NCI-H2029 treated with DMSO at 0.1 percent for 48 hours (cell line): ENCODE measurements at regions not wholly inside any gene's neighbourhood (a gene's known extent, or its start where the extent isn't known, plus 50 kb on each side); places are given as distances from the start of the nearest gene placed in this dataset.

ENCODE experiments used
- DNase-seq: peaks from one replicate; lab custom pipeline; 2025; lab: John Stamatoyannopoulos, UW

DNA sequence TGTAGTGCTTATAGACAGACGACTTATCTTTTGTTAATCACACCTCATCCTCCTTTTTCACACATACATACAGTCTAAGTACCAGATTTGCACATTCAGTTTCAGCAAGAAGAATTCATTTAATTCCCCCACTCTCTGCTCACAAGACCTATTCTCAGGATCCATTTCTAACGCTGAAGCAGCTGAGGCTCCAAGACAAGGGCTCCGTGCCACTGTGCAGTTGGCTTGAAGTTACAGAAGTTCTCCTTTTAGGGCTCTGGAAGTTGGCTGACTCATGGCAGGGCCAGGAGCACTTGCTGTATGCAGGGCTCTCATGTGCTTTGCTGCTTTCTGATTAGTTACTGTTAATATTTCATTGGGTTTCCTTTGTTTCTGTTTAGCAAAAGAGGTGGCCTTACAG is 1566.9 kb upstream of the TMEM132C start:
- DNase-seq, result no peak

DNA sequence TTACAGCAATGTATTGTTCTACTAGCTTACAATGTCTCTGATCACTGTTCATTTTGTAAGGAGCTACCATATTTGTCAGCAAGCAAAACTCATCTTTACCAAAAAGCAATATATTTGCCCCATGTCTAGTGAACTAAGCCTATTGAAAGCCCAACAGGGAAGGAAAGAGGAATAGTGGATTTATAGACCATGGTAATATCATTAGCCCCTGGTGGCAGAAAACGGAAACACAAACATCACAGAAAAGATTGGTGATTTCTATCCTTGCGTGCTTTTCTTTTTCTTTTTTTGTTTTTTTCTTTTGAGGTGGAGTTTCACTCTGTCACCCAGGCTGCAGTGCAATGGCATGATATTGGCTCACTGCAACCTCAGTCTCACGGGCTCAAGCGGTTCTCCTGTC is 1562.4 kb upstream of the TMEM132C start:
- DNase-seq, result no peak

DNA sequence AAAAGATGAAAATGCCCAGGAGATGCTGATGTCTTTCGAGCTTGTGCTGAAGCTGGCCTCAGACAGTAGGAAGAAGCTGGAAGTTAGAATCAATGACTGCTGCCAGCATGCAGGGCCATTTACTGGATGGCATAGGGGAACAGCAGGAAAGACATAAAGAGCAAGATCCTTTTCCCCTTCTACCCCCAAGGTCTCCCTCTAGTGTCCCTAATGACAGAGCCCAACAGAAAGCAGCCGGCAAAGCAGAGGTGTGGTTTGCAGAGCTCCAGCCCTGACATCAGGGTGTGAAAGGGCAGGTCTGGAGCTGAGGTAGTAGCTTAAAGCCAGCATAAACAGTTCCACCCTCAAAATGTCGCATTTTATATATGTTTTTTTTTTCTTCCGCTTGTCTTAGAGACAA is 1560.7 kb upstream of the TMEM132C start:
- no peak for DNase-seq

DNA sequence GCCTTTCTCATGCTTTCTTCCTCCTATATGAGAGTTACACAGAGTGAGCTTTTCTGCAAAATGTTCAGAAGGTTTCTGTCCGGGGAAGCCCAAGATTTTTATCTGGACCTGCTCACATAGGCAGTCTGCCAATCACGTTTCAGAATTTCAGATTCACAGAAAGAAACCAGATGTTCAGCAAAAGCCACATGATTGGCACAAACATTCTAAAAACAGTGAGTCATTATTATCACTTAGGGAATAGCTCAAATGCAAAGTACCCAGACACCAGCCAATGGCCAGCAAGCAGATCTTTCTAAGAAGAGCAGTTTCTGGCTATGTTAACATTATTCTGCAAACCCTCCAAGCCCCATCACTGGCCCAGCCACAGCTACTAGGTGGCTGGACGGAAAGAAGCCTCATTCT is 1558.5 kb upstream of the TMEM132C start:
- no peak for DNase-seq

DNA sequence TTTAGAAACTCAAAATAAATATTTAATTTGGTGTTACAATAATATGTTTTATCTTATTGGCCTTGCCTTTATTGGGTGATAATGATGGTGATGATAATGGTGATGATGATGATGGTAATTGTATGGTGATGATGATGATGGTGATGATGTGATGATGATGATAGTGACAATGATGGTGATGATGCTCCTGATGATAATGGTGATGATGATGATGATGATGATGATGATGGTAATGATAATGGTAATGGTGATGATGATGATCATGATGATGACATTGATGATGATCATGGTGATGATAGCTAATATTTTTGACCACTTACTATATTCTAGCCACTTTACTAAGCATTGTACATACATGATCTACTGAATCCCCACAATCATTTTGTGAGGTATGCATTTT is 1548.6 kb upstream of the TMEM132C start:
- no peak for DNase-seq

DNA sequence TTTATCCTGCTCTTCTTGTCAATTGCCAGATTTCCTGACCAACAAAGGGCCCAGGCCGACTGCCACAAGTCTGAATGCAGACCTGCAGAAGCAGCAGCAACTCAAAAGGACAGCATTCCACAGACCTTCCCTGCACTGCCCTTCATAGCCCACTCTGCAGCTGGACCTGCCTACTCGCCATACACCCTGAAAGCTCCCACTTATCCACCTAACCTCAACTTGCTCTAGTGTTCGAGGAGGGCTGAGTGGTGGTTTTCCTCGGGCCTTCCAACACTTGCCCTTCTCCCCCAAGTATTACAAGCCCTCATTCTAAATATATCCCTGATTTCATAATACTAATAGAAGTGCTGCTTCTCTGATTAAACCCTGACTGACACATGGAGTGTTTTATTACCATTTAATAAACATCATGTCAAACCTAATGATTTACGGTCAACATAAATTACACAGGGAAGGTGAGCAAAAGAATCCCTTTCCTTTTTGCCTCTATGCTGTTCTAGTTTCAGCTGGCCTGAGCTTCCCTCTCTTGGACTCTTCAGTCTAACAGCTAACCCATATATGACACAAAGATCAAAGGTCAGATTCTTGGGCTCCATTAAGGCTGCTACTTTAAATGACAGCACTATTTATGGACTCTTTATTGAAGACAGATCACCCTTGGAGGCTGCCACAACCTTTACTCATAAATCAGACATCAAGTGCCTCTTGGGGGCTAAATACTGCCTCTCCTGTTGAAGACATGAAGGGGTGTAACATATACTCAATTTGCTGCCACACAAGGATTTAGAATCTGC is 1546.9 kb upstream of the TMEM132C start:
- DNase-seq, result no peak

DNA sequence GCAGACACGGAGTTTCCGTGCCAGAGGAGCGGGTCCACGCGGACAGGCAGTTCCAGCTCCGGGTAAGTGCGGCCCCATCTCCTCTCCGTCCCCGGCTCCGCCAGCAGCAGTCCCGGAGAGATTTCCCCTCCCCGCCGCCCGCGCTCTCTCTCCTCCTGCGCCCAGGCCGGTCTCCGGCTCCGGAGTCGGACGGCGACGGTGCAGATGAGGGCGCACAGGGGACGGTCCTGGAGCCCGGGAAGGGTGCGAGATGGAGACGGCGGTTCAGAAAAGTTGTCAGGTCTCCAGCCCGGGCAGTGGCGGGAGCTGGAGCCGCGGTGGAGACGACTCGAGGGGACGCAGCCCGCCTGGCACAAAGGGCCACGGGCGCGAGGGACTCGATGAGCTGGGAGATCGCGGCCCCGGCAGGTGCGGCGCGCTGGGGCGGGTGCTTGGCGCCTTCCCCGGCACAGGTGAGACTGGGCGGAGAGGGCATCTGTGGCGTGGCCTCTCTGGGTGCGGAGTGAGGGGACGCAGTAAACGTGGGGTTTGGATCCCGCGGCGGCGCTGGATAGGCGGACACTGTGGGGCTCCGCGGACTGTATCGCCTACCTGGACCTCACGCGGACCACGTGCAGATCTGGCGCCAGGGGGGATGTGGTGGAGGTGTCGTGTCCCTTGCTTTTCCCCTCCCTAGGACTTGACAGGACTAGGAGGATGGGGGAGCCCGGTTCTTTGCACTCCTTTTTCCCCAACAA is 1540.3 kb upstream of the TMEM132C start:
- no peak for DNase-seq

DNA sequence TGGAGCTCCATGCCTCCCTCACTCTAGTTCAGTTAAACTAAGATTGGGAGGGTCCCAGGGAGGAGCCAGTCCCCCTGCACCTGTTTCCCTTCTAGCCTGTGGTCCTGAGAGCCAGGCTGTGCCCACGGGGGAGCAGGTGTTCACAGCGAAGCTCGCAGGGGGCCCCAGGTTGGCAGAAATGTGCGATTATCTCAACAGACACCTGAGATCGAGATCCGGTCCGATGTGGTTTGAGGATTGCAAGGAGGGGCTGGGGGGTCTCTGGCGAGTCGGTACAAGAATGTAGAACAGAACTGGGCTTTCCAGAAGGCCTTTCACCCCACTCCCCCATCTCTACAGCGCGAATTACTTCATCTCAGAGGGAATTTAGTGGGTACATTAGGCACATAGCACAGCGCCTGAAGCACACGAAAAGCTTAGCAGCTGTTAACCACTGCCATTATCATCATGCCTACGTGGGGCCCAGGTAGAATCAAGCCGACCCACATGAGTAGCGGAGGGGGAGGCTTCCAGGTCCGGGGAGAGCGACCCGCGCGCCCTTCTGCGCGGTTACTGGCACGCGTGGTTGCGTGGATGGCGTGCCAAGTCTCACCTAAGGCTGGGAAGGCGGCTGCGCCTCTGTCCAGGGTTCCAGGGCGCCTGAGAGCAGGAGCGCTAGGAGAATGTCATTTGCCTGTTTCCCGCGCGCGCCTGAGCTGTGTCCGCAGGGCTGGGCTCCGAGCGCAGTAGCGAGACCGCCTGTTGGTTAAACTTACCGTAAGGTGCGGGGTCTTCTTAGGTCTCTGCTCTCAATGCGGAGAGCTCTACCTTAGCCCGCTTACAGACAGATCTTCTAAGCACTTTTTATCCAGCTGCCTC is 1539.5 kb upstream of the TMEM132C start:
- DNase-seq, result no peak

DNA sequence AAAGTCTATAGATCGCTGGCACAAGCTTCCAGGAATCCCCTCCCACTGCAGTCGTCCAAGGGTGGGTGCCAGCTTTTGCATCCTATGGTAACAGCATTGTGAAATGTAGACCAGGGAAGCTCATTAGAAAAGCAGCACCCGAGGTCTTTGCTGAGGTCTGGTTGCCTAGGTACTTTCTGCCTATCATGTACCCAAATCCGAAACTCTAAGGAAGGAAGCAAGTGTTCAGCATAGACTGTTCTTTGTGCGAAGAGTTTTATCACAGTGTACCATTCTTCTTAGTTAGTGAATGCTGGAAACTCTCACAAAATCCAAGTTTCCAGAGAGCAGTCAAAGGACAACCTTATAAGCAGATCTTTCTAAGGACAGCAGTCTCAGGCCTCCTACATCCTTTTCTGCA is 1532.7 kb upstream of the TMEM132C start:
- DNase-seq, result no peak

DNA sequence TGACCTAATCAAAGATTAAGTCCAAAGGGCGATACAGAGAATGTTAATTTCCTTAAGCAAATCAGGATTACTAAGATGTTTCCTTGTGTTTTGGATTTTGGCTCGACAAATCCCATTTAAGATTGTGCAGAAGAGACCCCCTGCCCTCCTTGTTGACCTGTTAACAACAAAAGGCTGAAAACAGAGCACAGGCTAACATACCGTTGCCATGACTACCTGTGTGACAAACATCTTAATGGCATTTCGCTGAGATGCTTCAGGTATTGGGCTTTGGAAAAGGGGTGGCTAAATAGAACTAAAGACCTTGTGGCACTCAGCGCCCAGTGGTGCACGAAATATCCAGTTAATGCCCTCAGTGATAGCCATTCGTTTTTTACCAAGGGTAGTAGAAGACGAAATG is 1532.3 kb upstream of the TMEM132C start:
- no peak for DNase-seq

DNA sequence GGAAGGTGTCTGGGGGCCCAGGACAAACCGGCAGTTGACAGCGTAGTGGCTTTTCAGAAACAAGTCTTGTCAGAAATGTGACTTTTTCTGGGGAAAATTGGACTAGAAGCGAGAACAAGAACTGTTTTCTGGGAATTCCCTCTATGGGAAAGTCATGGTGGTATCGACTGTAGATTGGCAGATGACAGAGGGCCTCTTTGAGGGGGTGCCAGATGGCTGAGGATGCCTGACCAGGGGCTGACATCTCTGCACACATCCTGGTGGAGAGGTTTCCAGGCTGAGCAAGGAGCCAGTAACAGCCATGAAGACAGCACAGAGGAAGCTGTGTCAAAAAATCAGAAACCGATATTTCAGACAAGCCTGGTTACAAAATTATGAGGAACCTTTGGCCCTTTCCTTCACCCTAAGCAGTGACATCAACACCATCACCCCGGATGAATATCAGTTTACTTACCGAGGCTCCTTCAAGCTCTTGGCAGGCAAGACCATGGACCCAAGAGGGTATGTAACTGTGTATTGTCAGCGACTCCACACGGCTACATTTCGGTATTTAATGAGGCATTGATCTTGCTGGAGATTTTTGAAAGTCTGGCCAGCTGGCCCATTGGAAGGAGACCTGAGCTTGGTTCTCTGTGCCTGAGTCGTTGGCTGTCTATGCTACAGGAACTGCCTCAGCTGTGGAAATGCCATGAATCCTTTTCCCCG is 1525.3 kb upstream of the TMEM132C start:
- no peak for DNase-seq

DNA sequence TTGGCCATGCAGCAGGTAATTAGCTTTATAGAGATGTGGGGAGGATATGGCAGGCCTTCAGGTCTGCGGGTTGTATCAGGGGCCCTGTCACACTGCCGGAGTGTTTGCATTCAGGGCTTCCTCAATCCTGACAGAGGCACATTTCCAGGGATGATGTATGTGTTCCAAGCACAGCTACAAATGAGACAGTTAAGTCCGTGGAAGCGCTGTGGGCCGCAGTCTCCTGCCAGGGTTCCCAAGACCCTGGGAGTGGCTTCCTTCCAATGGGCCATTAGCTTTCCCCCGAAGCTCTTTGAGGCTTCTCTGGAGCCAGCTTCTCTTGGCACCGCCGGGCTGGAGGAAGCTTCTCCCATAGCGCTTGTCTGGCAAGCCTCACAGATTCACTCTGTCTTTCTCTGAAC is 1524.7 kb upstream of the TMEM132C start:
- no peak for DNase-seq

DNA sequence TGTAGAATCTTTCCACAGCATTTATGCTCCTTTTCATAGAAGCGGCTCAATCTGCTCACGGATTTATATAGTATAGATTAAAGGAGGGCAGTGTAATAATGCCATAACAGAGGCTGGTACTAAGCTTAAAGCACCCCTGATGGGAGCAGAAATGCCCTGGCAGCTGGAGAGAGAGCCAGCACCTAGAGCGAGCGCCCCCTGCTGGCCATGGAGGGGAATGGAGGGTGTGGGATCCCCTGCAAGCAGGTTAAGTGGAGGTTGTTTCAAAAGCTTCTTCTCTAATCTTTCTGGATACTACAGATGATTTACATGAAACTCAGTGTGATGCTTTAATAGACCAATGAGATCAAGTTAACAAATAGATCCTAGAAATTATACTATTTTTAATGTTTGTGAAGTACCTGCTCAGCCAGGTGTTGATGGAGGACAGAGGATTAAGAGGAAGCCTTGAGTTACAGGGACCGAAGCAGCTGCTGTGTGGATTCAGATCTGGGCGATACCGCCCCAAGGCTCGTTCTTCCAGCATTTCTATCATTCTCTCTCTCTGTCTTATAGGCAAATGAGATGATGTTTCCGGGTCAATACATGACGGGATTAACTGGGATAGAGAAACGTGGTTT is 1519.3 kb upstream of the TMEM132C start:
- DNase-seq, result no peak

DNA sequence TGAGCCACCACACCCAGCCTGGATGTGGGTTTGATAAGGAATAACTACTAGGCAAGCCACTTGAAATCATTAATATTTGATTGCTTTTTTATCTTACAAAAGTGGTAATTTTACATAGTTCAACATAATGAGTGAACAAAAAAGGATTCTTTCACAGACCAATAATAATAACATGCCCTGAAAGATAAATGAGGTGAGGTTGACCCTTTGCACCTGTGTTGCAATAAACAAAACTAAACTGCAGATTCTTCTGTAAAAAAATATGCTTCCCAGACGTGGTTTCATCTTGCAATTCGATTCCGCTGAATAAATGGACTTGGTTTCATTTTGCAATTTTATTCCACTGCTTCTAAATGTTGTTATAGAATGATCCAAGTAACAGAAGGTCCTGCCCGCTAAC is 1514.9 kb upstream of the TMEM132C start:
- DNase-seq, result no peak

DNA sequence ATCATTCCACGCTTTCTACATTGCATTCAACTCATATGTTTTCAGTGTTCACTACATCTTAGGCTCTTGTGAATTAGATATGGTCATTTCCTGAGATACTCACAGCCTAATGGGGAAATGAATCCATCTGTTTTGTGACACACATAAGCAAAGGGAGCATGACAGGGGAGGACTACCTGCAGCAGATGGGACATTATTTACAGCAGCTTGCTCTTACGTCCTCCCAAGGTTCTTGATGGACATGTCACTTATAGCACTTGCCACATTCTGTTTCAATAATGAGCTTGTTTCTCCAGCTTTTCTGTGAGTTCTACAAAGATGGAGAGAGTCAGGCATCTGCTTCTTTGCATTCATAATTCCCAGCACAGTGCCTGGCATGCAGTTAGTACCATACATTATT is 1509.6 kb upstream of the TMEM132C start:
- no peak for DNase-seq

DNA sequence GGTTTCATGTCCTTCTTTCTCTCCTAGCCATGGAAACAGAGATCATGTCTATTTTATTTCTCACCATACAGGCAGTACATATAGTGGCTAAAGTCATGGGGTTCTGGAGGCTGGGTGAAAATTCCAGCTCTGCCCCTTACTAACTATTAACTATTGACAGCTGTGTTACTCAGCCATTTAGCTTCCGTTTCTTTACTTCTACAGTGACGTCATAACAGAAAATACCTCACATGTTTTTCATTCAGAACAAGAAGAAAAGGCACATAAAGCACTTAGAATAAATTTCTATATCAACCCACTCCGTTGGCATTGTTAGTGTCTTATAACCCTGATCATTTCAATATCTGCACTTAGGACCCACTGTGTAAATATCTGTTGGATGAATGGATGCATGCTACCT is 1506.9 kb upstream of the TMEM132C start:
- DNase-seq, result no peak

DNA sequence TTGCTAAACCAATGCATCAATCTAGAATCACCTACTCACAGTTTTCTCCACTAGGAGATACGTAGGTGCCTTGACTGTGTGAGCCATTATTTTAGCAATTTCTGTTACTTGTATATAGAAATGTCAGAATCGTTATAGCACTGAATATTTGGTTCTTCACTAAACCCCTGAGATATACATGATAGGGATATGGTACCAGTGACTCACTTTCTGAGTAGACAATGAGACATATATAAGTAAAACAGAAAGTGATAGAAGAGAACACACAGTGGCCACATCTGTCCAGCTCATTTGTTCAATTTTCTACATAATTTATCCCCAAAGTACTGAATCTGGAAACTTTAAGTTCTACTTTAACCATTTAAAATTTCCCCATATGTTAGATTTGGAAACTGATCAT is 1505.5 kb upstream of the TMEM132C start:
- no peak for DNase-seq

DNA sequence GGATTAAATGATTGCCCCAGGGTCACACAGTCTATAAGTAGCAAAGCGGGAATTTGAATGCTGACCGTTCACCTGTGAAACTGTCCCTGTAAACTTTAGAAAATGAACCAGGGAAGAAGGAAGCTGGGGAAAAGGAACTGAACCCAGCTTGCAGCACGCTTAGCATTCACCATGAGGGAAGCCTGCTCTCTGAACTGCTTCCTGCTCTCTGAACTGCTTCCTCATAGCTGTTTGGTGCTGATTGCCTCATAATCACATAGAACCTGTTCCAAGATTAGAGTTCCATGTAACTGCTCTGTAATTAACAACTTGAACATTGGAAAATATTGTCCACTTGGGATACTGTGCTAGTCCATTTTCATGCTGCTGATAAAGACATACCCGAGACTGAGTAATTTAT is 1504.8 kb upstream of the TMEM132C start:
- no peak for DNase-seq

DNA sequence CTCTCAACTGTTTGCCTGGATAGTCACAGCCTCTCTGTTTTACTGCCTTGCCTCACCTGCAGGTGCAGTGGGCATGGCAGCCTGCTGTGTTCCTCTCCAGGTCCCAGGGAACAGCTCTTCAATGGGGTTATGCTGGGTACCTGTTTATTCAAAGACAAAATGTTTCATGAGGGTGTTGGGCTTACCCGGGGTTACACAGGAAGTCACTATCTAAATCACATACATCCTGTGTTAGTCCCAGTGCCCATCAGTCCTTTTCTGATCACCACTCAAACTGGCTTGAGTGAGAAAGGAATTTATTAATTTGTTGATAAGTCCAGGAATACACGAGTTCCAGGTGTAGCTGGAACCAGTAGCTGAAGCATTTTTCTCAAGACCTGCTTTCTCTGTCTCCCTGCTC is 1503.6 kb upstream of the TMEM132C start:
- no peak for DNase-seq

DNA sequence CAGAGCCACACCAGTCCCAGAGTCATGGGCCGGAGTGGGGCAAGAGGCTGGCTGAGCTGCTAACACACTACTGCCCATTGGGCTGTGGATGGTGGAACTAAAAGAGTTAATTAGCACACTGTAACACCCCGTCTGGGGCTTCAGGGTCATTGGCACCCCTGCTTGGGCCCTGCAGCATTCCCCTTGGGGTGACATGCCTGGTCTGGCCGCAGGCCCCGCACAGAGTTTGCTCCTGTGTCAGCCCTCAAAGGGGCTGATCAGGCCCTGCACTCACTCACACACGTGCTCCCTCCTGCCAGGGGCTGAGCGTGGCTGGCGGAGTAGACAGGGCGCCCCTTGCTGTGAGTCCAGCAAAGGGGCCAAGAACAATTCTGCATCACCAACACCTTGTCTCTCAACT is 1499.6 kb upstream of the TMEM132C start:
- DNase-seq, result no peak

DNA sequence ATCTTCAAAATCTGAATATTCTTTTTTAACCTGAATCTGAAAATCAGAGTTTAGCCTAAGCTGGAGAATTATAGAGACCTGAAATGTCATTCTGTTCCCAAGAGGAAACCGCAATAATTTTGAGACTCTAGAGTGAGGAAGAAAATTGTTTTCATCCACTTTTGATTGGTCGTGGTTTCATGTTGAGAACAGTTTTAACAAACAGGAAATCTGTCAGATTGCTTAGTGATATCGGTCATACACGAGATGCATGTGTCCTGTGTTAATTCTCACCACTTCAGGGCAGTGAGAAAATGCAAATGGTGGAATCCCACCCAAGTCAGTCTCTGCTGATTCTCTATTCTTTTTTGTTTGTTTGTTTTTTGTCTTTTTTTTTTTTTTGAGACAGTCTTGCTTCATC is 1498.5 kb upstream of the TMEM132C start:
- no peak for DNase-seq

DNA sequence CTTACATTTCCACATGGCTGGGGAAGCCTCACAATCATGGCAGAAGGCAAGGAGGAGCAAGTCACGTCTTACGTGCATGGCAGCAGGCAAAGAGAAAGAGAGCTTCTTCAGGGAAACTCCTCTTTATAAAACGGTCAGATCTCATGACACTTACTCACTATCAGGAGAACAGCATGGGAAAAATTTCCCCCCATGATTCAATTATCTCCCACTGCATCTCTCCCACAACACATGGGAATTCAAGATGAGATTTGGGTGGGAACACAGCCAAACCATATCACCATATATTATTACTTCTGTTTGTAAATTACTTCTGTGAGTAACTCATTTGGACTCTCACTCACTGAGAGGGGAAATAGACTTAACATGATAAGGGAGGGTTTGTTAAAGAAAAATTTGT is 1496.8 kb upstream of the TMEM132C start:
- DNase-seq, result no peak
